ENCODE measurements at regions not wholly inside any gene's neighbourhood (a gene's known extent, or its start where the extent isn't known, plus 50 kb on each side); places are given as distances from the start of the nearest gene placed in this dataset.

DNA sequence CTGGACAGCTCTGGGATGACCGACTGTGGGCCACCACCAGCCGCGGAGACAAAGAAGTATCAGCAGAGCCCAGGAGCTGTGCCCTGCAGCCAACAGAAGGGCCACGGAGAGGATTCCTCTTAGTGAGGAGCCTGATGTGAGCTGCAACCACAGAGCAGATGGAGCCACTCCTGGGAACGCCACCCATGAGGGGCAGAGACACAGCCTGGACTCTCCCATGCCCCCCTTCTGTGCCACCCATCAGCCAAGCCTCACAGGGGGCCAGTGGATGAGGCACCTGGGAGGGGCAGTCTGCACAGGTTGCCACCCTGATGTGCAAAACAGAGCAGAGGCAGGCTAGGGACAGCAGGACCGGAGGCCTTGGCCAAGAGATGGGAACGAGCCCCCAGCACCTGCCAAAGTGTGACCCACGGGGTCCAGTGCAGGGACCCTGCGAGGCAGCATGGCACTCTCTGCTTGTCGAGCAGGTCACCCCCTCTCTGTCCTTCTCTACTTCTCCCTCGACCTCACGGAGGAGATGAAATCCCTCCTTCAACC is 380.7 kb upstream of the IRX1 start:
- no peak overlapping the region for H2AFZ ChIP-seq (ENCODE audit: low read depth, low read length)
- no peak for TF ChIP-seq CBFA2T3 (IDR thresholded peaks at IDR 0.05)
- no peak for TF ChIP-seq RNF2 (IDR thresholded peaks at IDR 0.05)
- TF ChIP-seq CHD2 (IDR thresholded peaks at IDR 0.05; ENCODE audit: low read depth, low read length), result no peak
- intact Hi-C loops (cut with micrococcal nuclease) (no loop called here), in situ Hi-C loops (cut with MboI) (no loop called here)
- H4K20me1 ChIP-seq (replicated peaks; ENCODE audit: control insufficient read depth, insufficient read depth, low read length), result peaks cover 7% of the 10 kb centered on the region
- H3K4me1 ChIP-seq (replicated peaks in 1 of 2; ENCODE audit: control insufficient read depth in 2 of 2, insufficient read depth in 2 of 2, low read length in 2 of 2), result no peaks in the 10 kb centered on the region
- POLR2A ChIA-PET, result interaction anchor here (0.6 kb wide), 1 partner anchor 527 kb away, joined by 3 read pairs; no protein-coding TSS in a partner anchor
- CTCF ChIA-PET (ENCODE audit: low intra/inter-chr PET ratio), result no interaction called here
- ATAC-seq (no peak), DNase-seq (ENCODE audit: extremely low read depth in 1 of 4, low spot score in 3 of 4) (no peak), FAIRE-seq (no peak)
- H3K4me3 ChIP-seq, result no peak overlapping the region
- no peaks in the 10 kb centered on the region for H3K9me3 ChIP-seq (replicated peaks; ENCODE audit: control insufficient read depth, insufficient read depth, low read depth, low read length)
- H3K79me2 ChIP-seq (ENCODE audit: control insufficient read depth, insufficient read depth, low read length), result no peaks in the 10 kb centered on the region
- no peak overlapping the region for H3K9ac ChIP-seq (ENCODE audit: insufficient read depth in 1 of 2, low read depth in 2 of 2, low read length in 2 of 2)
- peaks cover 4 to 25% of the 10 kb centered on the region in 2 experiments; a peak in 3 of 5 replicates for H3K27me3 ChIP-seq (ENCODE audit: control insufficient read depth in 2 of 2, insufficient read depth in 2 of 2, low read length in 2 of 2)
- H3K36me3 ChIP-seq (ENCODE audit: control insufficient read depth, insufficient read depth, low read length), result no peaks in the 10 kb centered on the region
- under 1% methylated on average over 12 of the region's 12 CpGs for WGBS (ENCODE audit: insufficient coverage, low coverage, missing lambda C conversion rate)
- H3K27ac ChIP-seq (ENCODE audit: extremely low read depth, low read depth, low read length), result no peak overlapping the region
- H3K4me2 ChIP-seq (ENCODE audit: insufficient read depth, low read length), result no peak overlapping the region
- BruUV-seq (replicated peaks), result no TSS peak
- H3K9me1 ChIP-seq (ENCODE audit: control insufficient read depth, insufficient read depth, low read length), result no peaks in the 10 kb centered on the region

- peaks cover 7% of the 10 kb centered on the region for H4K20me1 ChIP-seq (replicated peaks; ENCODE audit: control insufficient read depth, insufficient read depth, low read length)
- no peak overlapping the region for H3K4me3 ChIP-seq
- no peaks in the 10 kb centered on the region for H3K9me1 ChIP-seq (ENCODE audit: control insufficient read depth, insufficient read depth, low read length)
- H3K27me3 ChIP-seq (ENCODE audit: control insufficient read depth in 2 of 2, insufficient read depth in 2 of 2, low read length in 2 of 2), result peaks cover 4 to 21% of the 10 kb centered on the region in 2 experiments; a peak in 3 of 5 replicates
- ChIA-PET CTCF (ENCODE audit: low intra/inter-chr PET ratio) (interaction anchor here (0.6 kb wide), 1 partner anchor 160 kb away, joined by 5 read pairs; no protein-coding TSS in a partner anchor), POLR2A (no interaction called here)
- ATAC-seq, result no peak
- H3K9ac ChIP-seq (ENCODE audit: insufficient read depth in 1 of 2, low read depth in 2 of 2, low read length in 2 of 2), result no peak overlapping the region
- in situ Hi-C loops (cut with MboI) (no loop called here), intact Hi-C loops (cut with micrococcal nuclease) (no loop called here)
- H3K79me2 ChIP-seq (ENCODE audit: control insufficient read depth, insufficient read depth, low read length), result no peaks in the 10 kb centered on the region
- no peak for TF ChIP-seq PTRF (tag; IDR thresholded peaks at IDR 0.05)
- TF ChIP-seq ZNF174 (CRISPR knock-in tag; IDR thresholded peaks at IDR 0.05), result no peak
- no peak overlapping the region for H3K27ac ChIP-seq (ENCODE audit: extremely low read depth, low read depth, low read length)
- H2AFZ ChIP-seq (ENCODE audit: low read depth, low read length), result no peak overlapping the region
- DNase-seq (ENCODE audit: extremely low read depth in 1 of 4, low spot score in 3 of 4), result no peak
- no peaks in the 10 kb centered on the region for H3K4me1 ChIP-seq (replicated peaks in 1 of 2; ENCODE audit: control insufficient read depth in 2 of 2, insufficient read depth in 2 of 2, low read length in 2 of 2)
- H3K36me3 ChIP-seq (ENCODE audit: control insufficient read depth, insufficient read depth, low read length), result no peaks in the 10 kb centered on the region
- FAIRE-seq, result no peak
- BruUV-seq (replicated peaks), result no TSS peak
- H3K9me3 ChIP-seq (replicated peaks; ENCODE audit: control insufficient read depth, insufficient read depth, low read depth, low read length), result no peaks in the 10 kb centered on the region
- WGBS (ENCODE audit: insufficient coverage, low coverage, missing lambda C conversion rate), result 0% methylated on average over 8 of the region's 8 CpGs
- H3K4me2 ChIP-seq (ENCODE audit: insufficient read depth, low read length), result no peak overlapping the region
Measured at GRCh38 chr5:3214396-3214795, 381.2 kb upstream of the IRX1 start.
